ENCODE measurements at regions not wholly inside any gene's neighbourhood (a gene's known extent, or its start where the extent isn't known, plus 50 kb on each side); places are given as distances from the start of the nearest gene placed in this dataset.

DNA sequence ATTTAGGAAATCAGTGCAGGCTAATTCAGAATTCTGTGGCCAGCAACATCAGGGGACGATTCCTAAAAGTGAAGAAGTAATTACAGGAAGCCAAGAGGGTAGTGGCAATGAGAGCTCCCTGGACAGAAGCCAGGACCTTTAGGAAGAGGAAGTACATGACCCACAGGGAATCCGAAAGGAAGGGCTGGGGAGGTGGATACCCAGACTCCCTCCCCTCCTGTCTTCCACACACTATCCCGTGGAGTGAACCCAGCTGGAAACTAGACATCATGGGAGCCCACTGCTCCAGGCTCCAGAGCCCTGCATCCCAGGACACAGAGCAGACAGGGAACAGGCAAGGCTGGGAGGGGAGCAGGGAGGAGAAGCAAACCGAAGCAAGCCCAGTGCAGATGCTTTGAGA is 83.0 kb downstream of the SNX5 start:
- H3K4me3 ChIP-seq, result no peak overlapping the region
- no peak for TF ChIP-seq EZH2 (IDR thresholded peaks at IDR 0.05; ENCODE audit: insufficient read depth, poor library complexity, severe bottlenecking)
- TF ChIP-seq EZH2phosphoT487 (IDR thresholded peaks at IDR 0.05; ENCODE audit: insufficient read depth, low read depth), result no peak
- no peak overlapping the region for H3K27ac ChIP-seq
- H3K79me2 ChIP-seq (ENCODE audit: insufficient read depth), result no peaks in the 10 kb centered on the region
- H3K27me3 ChIP-seq (replicated peaks; ENCODE audit: insufficient read depth), result no peaks in the 10 kb centered on the region
- H3K9me2 ChIP-seq (ENCODE audit: insufficient read depth), result no peaks in the 10 kb centered on the region
- 61 to 70% methylated on average over 4 of the region's 4 CpGs for WGBS, 2 experiments (ENCODE audit: low coverage in 1 of 2, low lambda C conversion rate in 2 of 2, missing lambda C conversion rate in 2 of 2)
- H3K4me1 ChIP-seq (ENCODE audit: insufficient read depth), result no peaks in the 10 kb centered on the region
- in situ Hi-C loops (cut with MboI), result no loop called here
- no peak overlapping the region for H3K9ac ChIP-seq
- no peaks in the 10 kb centered on the region for H3K9me3 ChIP-seq (ENCODE audit: low read depth)
- H3F3A ChIP-seq (ENCODE audit: insufficient read depth), result no peaks in the 10 kb centered on the region
- DNase-seq, result no peak
- no peak overlapping the region for H3K4me2 ChIP-seq (ENCODE audit: unreplicated experiment)
- H4K20me1 ChIP-seq (ENCODE audit: insufficient read depth), result no peaks in the 10 kb centered on the region
- H3K36me3 ChIP-seq (ENCODE audit: low read depth), result no peaks in the 10 kb centered on the region
- no peak overlapping the region for H2AFZ ChIP-seq

DNA sequence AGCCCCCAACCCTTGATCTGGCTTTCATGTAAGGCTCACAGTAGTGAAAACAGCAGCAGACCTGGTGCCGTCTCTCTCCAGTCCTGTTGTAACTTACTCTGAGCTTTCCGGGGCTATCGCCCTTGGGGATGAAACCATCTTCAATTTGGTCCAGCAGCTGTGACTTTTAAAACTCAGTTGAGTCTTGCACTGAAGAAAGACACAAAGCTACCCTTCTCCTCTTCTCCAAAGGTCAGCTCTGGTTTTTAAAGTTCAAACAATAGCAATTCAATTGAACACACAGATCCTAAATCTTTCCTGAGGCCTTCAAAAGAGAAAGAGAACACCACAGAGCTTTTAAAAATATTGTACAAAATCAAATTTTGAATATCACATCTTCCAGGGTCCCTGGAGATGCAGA is 83.5 kb downstream of the SNX5 start:
- no peak overlapping the region for H3K4me2 ChIP-seq (ENCODE audit: unreplicated experiment)
- 74 to 78% methylated on average over 3 of the region's 3 CpGs for WGBS, 2 experiments (ENCODE audit: low coverage in 1 of 2, low lambda C conversion rate in 2 of 2, missing lambda C conversion rate in 2 of 2)
- H3K27me3 ChIP-seq (replicated peaks; ENCODE audit: insufficient read depth), result no peaks in the 10 kb centered on the region
- no peak for DNase-seq
- no peaks in the 10 kb centered on the region for H3F3A ChIP-seq (ENCODE audit: insufficient read depth)
- in situ Hi-C loops (cut with MboI), result no loop called here
- no peaks in the 10 kb centered on the region for H3K79me2 ChIP-seq (ENCODE audit: insufficient read depth)
- no peaks in the 10 kb centered on the region for H3K4me1 ChIP-seq (ENCODE audit: insufficient read depth)
- no peaks in the 10 kb centered on the region for H3K9me2 ChIP-seq (ENCODE audit: insufficient read depth)
- H3K9me3 ChIP-seq (ENCODE audit: low read depth), result no peaks in the 10 kb centered on the region
- no peak overlapping the region for H3K27ac ChIP-seq
- H3K4me3 ChIP-seq, result no peak overlapping the region
- no peaks in the 10 kb centered on the region for H3K36me3 ChIP-seq (ENCODE audit: low read depth)
- TF ChIP-seq EZH2phosphoT487 (IDR thresholded peaks at IDR 0.05; ENCODE audit: insufficient read depth, low read depth) (no peak), EZH2 (IDR thresholded peaks at IDR 0.05; ENCODE audit: insufficient read depth, poor library complexity, severe bottlenecking) (no peak)
- H4K20me1 ChIP-seq (ENCODE audit: insufficient read depth), result no peaks in the 10 kb centered on the region
- no peak overlapping the region for H3K9ac ChIP-seq
- no peak overlapping the region for H2AFZ ChIP-seq

DNA sequence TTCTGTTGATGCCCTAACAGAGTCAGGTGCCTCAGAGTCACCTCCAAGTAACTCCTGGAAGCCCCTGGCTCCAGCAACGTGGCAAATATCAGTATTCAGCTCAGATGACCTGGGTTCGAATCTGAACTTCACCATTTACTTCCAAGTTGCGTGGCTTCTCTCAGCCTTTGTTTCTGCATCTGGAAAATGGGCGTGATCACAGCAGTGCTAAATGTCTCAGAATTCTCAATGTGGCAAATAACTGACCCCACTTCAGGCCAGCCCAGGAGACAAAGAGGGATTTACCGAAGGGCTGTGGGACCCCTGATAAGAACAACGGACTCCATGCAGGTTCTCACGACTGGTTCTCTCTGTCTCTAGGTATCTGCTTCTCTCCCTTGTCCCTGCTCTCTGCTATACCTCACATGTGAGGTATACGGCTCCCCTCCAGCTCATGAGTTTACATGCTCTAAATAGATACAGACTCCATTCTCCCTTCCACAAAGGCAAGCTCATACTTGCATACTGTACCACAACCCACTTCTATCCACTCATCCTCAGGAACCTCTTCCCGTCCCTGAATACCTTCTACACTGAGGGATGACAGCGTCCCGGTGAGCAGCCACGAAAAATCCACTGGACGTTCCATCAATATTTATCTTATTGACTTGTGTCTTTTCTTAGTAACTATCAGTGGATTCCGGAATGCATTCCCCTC is 84.1 kb downstream of the SNX5 start:
- Histone ChIP-seq H3K9me2 (ENCODE audit: insufficient read depth) (no peaks in the 10 kb centered on the region), H4K20me1 (ENCODE audit: insufficient read depth) (no peaks in the 10 kb centered on the region), H3K4me1 (ENCODE audit: insufficient read depth) (no peaks in the 10 kb centered on the region), H3K4me3 (no peak overlapping the region), H3K4me2 (ENCODE audit: unreplicated experiment) (no peak overlapping the region), H3K9me3 (ENCODE audit: low read depth) (no peaks in the 10 kb centered on the region), H3K36me3 (ENCODE audit: low read depth) (no peaks in the 10 kb centered on the region), H3K9ac (no peak overlapping the region), H3K79me2 (ENCODE audit: insufficient read depth) (no peaks in the 10 kb centered on the region), H3K27ac (no peak overlapping the region), H3F3A (ENCODE audit: insufficient read depth) (no peaks in the 10 kb centered on the region), H2AFZ (no peak overlapping the region), H3K27me3 (replicated peaks; ENCODE audit: insufficient read depth) (no peaks in the 10 kb centered on the region)
- in situ Hi-C loops (cut with MboI), result no loop called here
- 83 to 84% methylated on average over 14 of the region's 14 CpGs for WGBS, 2 experiments (ENCODE audit: low coverage in 1 of 2, low lambda C conversion rate in 2 of 2, missing lambda C conversion rate in 2 of 2)
- DNase-seq, result no peak
- TF ChIP-seq EZH2 (IDR thresholded peaks at IDR 0.05; ENCODE audit: insufficient read depth, poor library complexity, severe bottlenecking) (no peak), EZH2phosphoT487 (IDR thresholded peaks at IDR 0.05; ENCODE audit: insufficient read depth, low read depth) (no peak)

DNA sequence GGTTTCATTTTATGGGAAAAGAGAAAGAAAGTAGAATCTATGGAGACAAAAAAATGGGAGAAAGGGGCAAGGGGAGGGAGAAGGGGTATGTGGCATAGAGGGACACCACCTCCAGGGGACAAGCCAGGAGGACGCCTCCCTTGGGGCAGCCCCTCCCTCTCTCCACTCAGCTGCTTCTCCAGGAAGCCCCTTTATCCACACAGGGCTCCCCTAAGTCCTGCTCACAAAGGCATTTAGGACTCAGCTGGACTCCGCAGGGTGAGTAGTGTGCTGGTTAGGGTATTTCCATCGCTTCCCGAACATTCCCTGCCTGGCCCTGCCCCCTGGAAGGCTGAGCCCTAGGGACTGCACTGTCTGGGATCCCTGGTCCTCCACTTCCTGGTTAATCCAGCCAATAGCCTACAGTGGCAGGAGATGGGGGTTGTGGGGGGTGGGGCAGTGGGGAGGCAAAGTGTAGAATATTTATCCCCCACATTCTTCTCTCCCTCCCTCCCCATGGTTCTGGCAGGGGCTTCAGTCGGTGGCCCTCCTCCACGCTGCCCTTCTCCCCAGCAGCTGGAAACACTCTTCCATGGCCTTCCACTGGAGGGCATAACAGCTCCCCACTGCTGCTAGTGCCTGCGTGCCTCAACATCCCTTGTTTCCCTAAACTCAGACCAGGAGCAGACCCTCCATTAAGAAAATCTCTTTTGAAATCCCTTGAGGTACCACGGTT is 84.8 kb downstream of the SNX5 start:
- no peaks in the 10 kb centered on the region for H3K79me2 ChIP-seq (ENCODE audit: insufficient read depth)
- no peaks in the 10 kb centered on the region for H3K9me2 ChIP-seq (ENCODE audit: insufficient read depth)
- no peaks in the 10 kb centered on the region for H4K20me1 ChIP-seq (ENCODE audit: insufficient read depth)
- no peaks in the 10 kb centered on the region for H3K4me1 ChIP-seq (ENCODE audit: insufficient read depth)
- 75 to 81% methylated on average over 8 of the region's 8 CpGs for WGBS, 2 experiments (ENCODE audit: low coverage in 1 of 2, low lambda C conversion rate in 2 of 2, missing lambda C conversion rate in 2 of 2)
- H3K9ac ChIP-seq, result no peak overlapping the region
- H2AFZ ChIP-seq, result no peak overlapping the region
- H3K27ac ChIP-seq, result no peak overlapping the region
- TF ChIP-seq EZH2phosphoT487 (IDR thresholded peaks at IDR 0.05; ENCODE audit: insufficient read depth, low read depth) (no peak), EZH2 (IDR thresholded peaks at IDR 0.05; ENCODE audit: insufficient read depth, poor library complexity, severe bottlenecking) (no peak)
- no peak for DNase-seq
- H3K27me3 ChIP-seq (replicated peaks; ENCODE audit: insufficient read depth), result no peaks in the 10 kb centered on the region
- H3K9me3 ChIP-seq (ENCODE audit: low read depth), result no peaks in the 10 kb centered on the region
- no peaks in the 10 kb centered on the region for H3K36me3 ChIP-seq (ENCODE audit: low read depth)
- H3K4me3 ChIP-seq, result no peak overlapping the region
- no peak overlapping the region for H3K4me2 ChIP-seq (ENCODE audit: unreplicated experiment)
- in situ Hi-C loops (cut with MboI), result no loop called here
- H3F3A ChIP-seq (ENCODE audit: insufficient read depth), result no peaks in the 10 kb centered on the region
